ENCODE measurements at regions not wholly inside any gene's neighbourhood (a gene's known extent, or its start where the extent isn't known, plus 50 kb on each side); places are given as distances from the start of the nearest gene placed in this dataset.
"Not testable (repeated sequence)": the region's sequence is repeated elsewhere in the genome, so short reads cannot be mapped to it uniquely, and the experiment has no call there.

DNA sequence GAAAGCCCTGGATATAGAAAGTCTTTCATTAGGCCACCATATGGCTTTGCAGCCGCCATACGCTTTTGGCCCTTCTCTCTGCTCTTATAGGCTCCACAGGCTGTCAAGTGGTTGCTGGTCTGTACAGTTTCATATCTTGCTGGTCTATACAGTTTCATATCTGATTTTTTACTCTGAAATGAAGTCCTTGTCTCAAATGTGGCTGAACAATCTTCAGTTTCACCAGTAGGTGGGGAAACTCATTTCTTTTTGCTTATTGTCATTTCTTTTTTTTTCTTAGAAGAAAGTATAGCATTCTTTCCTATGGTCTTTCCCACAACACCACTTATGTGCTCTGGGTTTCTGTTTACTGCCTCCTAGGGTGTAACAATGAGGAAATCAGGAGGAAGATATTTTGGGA, 771.4 kb upstream of the MMS22L start:
- Histone ChIP-seq H3K4me3 (no peak overlapping the region), H3K4me1 (ENCODE audit: control insufficient read depth in 1 of 2, low read depth in 2 of 2) (no peaks in the 10 kb centered on the region), H3K27me3 (replicated peaks; ENCODE audit: insufficient read depth) (no peaks in the 10 kb centered on the region), H3K9me3 (no peaks in the 10 kb centered on the region), H3K27ac (no peak overlapping the region), H3K36me3 (no peaks in the 10 kb centered on the region)
- DNase-seq (ENCODE audit: low spot score) (no peak), ATAC-seq (ENCODE audit: insufficient number of reproducible peaks, low FRiP score, low read depth) (no peak)
- TF ChIP-seq, protein P1, sequence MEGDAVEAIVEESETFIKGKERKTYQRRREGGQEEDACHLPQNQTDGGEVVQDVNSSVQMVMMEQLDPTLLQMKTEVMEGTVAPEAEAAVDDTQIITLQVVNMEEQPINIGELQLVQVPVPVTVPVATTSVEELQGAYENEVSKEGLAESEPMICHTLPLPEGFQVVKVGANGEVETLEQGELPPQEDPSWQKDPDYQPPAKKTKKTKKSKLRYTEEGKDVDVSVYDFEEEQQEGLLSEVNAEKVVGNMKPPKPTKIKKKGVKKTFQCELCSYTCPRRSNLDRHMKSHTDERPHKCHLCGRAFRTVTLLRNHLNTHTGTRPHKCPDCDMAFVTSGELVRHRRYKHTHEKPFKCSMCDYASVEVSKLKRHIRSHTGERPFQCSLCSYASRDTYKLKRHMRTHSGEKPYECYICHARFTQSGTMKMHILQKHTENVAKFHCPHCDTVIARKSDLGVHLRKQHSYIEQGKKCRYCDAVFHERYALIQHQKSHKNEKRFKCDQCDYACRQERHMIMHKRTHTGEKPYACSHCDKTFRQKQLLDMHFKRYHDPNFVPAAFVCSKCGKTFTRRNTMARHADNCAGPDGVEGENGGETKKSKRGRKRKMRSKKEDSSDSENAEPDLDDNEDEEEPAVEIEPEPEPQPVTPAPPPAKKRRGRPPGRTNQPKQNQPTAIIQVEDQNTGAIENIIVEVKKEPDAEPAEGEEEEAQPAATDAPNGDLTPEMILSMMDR (IDR thresholded peaks at IDR 0.05): no peak

DNA sequence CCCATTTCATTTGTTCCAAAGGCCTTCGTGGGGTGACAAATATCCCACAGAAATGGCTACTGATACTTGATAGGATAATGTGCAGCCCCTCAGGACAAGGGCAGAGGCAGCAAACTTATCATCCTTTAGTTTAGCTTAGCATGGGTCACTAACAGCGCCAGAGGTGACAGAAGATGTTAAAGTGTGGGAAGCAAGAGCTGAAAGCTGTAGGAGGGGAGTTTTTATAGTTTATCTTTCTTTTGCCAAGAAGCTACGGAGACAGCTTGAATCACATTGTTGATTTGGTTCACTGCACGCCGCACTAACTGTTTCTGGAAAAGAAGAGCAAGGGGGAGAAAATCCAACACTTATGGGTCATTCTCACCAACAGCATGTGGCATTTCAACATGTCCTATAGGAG, 773.9 kb upstream of the MMS22L start:
- no peaks in the 10 kb centered on the region for H3K27me3 ChIP-seq (replicated peaks; ENCODE audit: insufficient read depth)
- no peaks in the 10 kb centered on the region for H3K36me3 ChIP-seq
- TF ChIP-seq, protein P1 (IDR thresholded peaks at IDR 0.05): no peak
- H3K9me3 ChIP-seq: no peaks in the 10 kb centered on the region
- no peak overlapping the region for H3K4me3 ChIP-seq
- no peak overlapping the region for H3K27ac ChIP-seq
- ATAC-seq (ENCODE audit: insufficient number of reproducible peaks, low FRiP score, low read depth) (no peak), DNase-seq (ENCODE audit: low spot score) (no peak)
- H3K4me1 ChIP-seq (ENCODE audit: control insufficient read depth in 1 of 2, low read depth in 2 of 2): no peaks in the 10 kb centered on the region

DNA sequence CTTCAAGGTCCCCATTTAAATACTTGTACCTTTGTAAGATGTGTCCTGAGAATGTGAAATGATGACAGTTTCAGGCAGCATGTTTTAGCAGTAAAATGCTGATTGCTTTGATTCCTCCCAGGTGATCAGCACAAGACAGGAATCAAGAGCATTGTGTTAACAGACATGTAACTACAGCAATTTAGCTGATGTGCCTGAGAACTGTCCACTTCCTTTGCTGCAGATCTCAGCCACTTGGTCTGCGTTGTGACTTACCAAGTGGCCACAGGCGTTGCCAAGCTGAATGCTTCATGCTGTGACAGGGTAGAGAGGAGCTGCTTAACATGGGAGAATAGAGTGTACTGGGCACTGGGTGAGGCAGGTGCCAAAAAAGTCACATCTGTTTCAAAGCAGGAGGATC, 767.0 kb upstream of the POU3F2 start:
- DNase-seq (ENCODE audit: low spot score): no peak
- Histone ChIP-seq H3K27ac (no peak overlapping the region), H3K9me3 (no peaks in the 10 kb centered on the region), H3K27me3 (replicated peaks; ENCODE audit: insufficient read depth) (no peaks in the 10 kb centered on the region), H3K36me3 (no peaks in the 10 kb centered on the region), H3K4me3 (no peak overlapping the region), H3K4me1 (ENCODE audit: control insufficient read depth in 1 of 2, low read depth in 2 of 2) (no peaks in the 10 kb centered on the region)
- ATAC-seq (ENCODE audit: insufficient number of reproducible peaks, low FRiP score, low read depth): no peak
- TF ChIP-seq, protein P1 (IDR thresholded peaks at IDR 0.05): no peak

DNA sequence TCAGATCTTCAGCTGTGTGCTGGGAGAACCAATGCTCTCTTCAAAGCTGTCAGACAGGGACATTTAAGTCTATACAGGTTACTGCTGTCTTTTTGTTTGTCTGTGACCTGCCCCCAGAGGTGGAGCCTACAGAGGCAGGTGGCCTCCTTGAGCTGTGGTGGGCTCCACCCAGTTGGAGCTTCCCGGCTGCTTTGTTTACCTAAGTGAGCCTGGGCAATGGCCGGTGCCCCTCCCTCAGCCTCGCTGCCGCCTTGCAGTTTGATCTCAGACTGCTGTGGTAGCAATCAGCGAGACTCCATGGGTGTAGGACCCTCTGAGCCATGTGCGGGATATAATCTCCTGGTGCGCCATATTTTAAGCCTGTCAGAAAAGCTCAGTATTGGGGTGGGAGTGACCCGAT, 745.8 kb upstream of the POU3F2 start:
- H3K9me3 ChIP-seq; H3K36me3 ChIP-seq; H3K27me3 ChIP-seq (replicated peaks; ENCODE audit: insufficient read depth); ATAC-seq (ENCODE audit: insufficient number of reproducible peaks, low FRiP score, low read depth); H3K27ac ChIP-seq; H3K4me3 ChIP-seq; DNase-seq (ENCODE audit: low spot score); H3K4me1 ChIP-seq (ENCODE audit: control insufficient read depth in 1 of 2, low read depth in 2 of 2): not testable (repeated sequence)

DNA sequence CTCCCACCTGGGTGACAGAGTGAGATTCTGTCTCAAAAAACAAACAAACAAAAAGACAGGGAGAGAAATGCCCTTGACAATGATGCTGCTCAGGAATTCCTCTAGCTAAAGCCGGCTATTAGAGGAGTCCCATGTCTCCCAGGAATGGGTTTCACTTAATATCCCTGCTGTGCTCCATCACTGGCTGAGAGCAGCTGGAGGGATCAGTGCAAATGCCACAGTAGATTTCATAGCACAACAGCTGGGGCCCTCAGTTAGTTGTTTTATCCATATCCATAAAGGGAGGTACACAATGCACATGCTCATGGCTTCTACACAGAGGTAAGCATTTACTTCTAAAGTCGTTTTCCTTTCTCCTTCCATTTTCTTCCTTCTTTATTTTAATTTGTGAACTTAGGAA, 742.0 kb upstream of the POU3F2 start:
- TF ChIP-seq, protein P1 (IDR thresholded peaks at IDR 0.05): no peak
- no peak for ATAC-seq (ENCODE audit: insufficient number of reproducible peaks, low FRiP score, low read depth)

DNA sequence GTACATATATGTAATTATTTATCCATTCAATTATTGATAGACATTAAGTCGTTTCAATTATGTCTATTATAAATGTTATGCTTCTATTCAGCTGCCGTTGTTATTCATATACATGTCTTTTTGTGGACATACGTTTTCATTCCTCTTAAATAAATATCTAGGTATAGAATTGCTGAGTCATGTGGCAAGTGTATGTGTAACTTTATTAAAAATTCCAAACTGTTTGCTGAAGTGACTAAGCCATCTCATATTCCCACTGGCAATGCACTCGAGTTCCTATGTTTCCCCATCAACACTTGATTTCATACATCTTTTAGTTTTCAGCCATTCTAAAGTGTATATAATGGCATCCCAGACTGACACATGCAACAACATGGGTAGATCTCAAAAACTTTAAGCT, 739.7 kb upstream of the POU3F2 start:
- TF ChIP-seq, protein P1 (IDR thresholded peaks at IDR 0.05): no peak
- ATAC-seq (ENCODE audit: insufficient number of reproducible peaks, low FRiP score, low read depth): no peak

More for the DNA sequence above, 742.0 kb upstream of the POU3F2 start:
- no peak overlapping the region for H3K4me3 ChIP-seq
- no peak overlapping the region for H3K27ac ChIP-seq
- H3K27me3 ChIP-seq (replicated peaks; ENCODE audit: insufficient read depth): no peaks in the 10 kb centered on the region
- H3K36me3 ChIP-seq: no peaks in the 10 kb centered on the region
- H3K9me3 ChIP-seq: no peaks in the 10 kb centered on the region
- no peaks in the 10 kb centered on the region for H3K4me1 ChIP-seq (ENCODE audit: control insufficient read depth in 1 of 2, low read depth in 2 of 2)
- DNase-seq (ENCODE audit: low spot score): no peak

More for the DNA sequence above, 739.7 kb upstream of the POU3F2 start:
- no peak for DNase-seq (ENCODE audit: low spot score)
- no peaks in the 10 kb centered on the region for H3K9me3 ChIP-seq
- H3K4me1 ChIP-seq (ENCODE audit: control insufficient read depth in 1 of 2, low read depth in 2 of 2): no peaks in the 10 kb centered on the region
- no peaks in the 10 kb centered on the region for H3K27me3 ChIP-seq (replicated peaks; ENCODE audit: insufficient read depth)
- no peak overlapping the region for H3K27ac ChIP-seq
- no peak overlapping the region for H3K4me3 ChIP-seq
- no peaks in the 10 kb centered on the region for H3K36me3 ChIP-seq
